ENCODE measurements at regions not wholly inside any gene's neighbourhood (a gene's known extent, or its start where the extent isn't known, plus 50 kb on each side); places are given as distances from the start of the nearest gene placed in this dataset.
A peak's percentile ranks its signal among the peaks of the same experiment; 100 is the strongest.

- Mint-ChIP-seq H3K9me3 (ENCODE audit: unreplicated experiment) (no peaks in the 10 kb centered on the region), H3K4me3 (ENCODE audit: unreplicated experiment) (no peak overlapping the region), H3K4me1 (ENCODE audit: insufficient read depth, unreplicated experiment) (no peaks in the 10 kb centered on the region), H3K36me3 (ENCODE audit: insufficient read depth, unreplicated experiment) (no peaks in the 10 kb centered on the region), H3K27ac (ENCODE audit: low read depth, unreplicated experiment) (no peak overlapping the region), H3K27me3 (ENCODE audit: insufficient read depth, unreplicated experiment) (no peaks in the 10 kb centered on the region)
- ChIA-PET POLR2A (no interaction called here), CTCF (no interaction called here)
- DNase-seq (ENCODE audit: unreplicated experiment), result no peak
- TF ChIP-seq CTCF (IDR thresholded peaks at IDR 0.05; ENCODE audit: unreplicated experiment), result no peak
- intact Hi-C loops (cut with micrococcal nuclease), result no loop called here
- no TSS peak for BruUV-seq (replicated peaks)
These were observed 1106.5 kb downstream of the TECRL start for GRCh38 chr4:63302792-63303191.

GRCh38 chr4:63302078-63302477 is 1107.2 kb downstream of the TECRL start:
- H3K27me3 Mint-ChIP-seq (ENCODE audit: insufficient read depth, unreplicated experiment), result no peaks in the 10 kb centered on the region
- POLR2A ChIA-PET, result no interaction called here

GRCh38 chr4:63296773-63297172 is 1112.5 kb downstream of the TECRL start:
- POLR2A ChIA-PET, result interaction anchor here (0.8 kb wide), 1 partner anchor 1267 kb away, joined by 3 read pairs; no protein-coding TSS in a partner anchor
- CTCF ChIA-PET, result interaction anchor here (0.6 to 4.0 kb wide), 9 partner anchors 9 to 1267 kb away, joined by 3 to 30 read pairs (median 3); no protein-coding TSS in a partner anchor
- DNase-seq (ENCODE audit: unreplicated experiment), result peak; percentile 38
- TF ChIP-seq CTCF (IDR thresholded peaks at IDR 0.05; ENCODE audit: unreplicated experiment), result peak; percentile 31
- Mint-ChIP-seq H3K36me3 (ENCODE audit: insufficient read depth, unreplicated experiment) (no peaks in the 10 kb centered on the region), H3K27me3 (ENCODE audit: insufficient read depth, unreplicated experiment) (no peaks in the 10 kb centered on the region), H3K9me3 (ENCODE audit: unreplicated experiment) (no peaks in the 10 kb centered on the region), H3K27ac (ENCODE audit: low read depth, unreplicated experiment) (no peak overlapping the region), H3K4me1 (ENCODE audit: insufficient read depth, unreplicated experiment) (no peaks in the 10 kb centered on the region), H3K4me3 (ENCODE audit: unreplicated experiment) (no peak overlapping the region)
- intact Hi-C loops (cut with micrococcal nuclease), result loop anchor here (2.0 kb wide), 2 partner anchors 420 to 1242 kb away; no protein-coding TSS in a partner anchor
- BruUV-seq (replicated peaks), result no TSS peak

More at GRCh38 chr4:63302078-63302477, 1107.2 kb downstream of the TECRL start:
- Mint-ChIP-seq H3K9me3 (ENCODE audit: unreplicated experiment) (no peaks in the 10 kb centered on the region), H3K4me3 (ENCODE audit: unreplicated experiment) (no peak overlapping the region), H3K27ac (ENCODE audit: low read depth, unreplicated experiment) (no peak overlapping the region), H3K36me3 (ENCODE audit: insufficient read depth, unreplicated experiment) (no peaks in the 10 kb centered on the region), H3K4me1 (ENCODE audit: insufficient read depth, unreplicated experiment) (no peaks in the 10 kb centered on the region)
- TF ChIP-seq CTCF (IDR thresholded peaks at IDR 0.05; ENCODE audit: unreplicated experiment), result no peak
- no TSS peak for BruUV-seq (replicated peaks)
- intact Hi-C loops (cut with micrococcal nuclease), result no loop called here
- CTCF ChIA-PET, result no interaction called here
- no peak for DNase-seq (ENCODE audit: unreplicated experiment)

GRCh38 chr4:63275491-63275890 is 1133.8 kb downstream of the TECRL start:
- Mint-ChIP-seq H3K4me1 (ENCODE audit: insufficient read depth, unreplicated experiment) (no peaks in the 10 kb centered on the region), H3K9me3 (ENCODE audit: unreplicated experiment) (peaks cover 8% of the 10 kb centered on the region), H3K4me3 (ENCODE audit: unreplicated experiment) (no peak overlapping the region), H3K27me3 (ENCODE audit: insufficient read depth, unreplicated experiment) (no peaks in the 10 kb centered on the region), H3K36me3 (ENCODE audit: insufficient read depth, unreplicated experiment) (peaks cover 4% of the 10 kb centered on the region), H3K27ac (ENCODE audit: low read depth, unreplicated experiment) (no peak overlapping the region)
- intact Hi-C loops (cut with micrococcal nuclease), result no loop called here
- TF ChIP-seq CTCF (IDR thresholded peaks at IDR 0.05; ENCODE audit: unreplicated experiment), result no peak
- ChIA-PET CTCF (no interaction called here), POLR2A (no interaction called here)
- no peak for DNase-seq (ENCODE audit: unreplicated experiment)
- BruUV-seq (replicated peaks), result no TSS peak

Data from MCF 10A (cell line).